ENCODE measurements at regions not wholly inside any gene's neighbourhood (a gene's known extent, or its start where the extent isn't known, plus 50 kb on each side); places are given as distances from the start of the nearest gene placed in this dataset.

DNA sequence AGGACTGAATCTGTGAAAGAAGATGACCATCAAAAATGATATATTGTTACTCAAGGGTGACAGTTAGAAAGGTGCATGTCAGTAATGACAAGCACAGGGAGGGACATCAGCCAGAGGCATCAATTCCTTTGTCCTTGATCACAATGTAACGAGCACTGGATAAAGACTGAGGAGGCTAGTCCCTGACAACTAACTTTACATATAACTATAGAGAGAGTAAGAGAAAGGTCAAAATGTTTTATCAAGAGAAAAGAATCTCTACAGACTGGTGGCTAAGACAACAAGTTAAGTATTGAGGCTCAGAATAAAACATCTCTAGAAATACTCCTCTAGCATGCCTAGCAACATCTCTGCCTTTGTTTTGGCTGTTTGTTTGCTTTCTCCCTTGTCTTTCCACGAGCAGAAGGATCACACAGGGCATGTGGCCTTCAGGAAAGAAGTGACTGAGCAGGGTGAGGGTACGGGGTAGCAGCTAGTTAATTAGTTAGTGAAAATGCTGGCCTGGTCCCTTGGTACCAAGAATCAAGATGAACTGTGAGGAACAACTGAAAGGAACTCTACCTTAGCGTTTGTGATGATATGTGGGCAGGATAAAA lies 724.1 kb upstream of the MEF2C start:
- DNase-seq = no peak

- DNase-seq = no peak
Observed at GRCh38 chr5:89604342-89604741, 721.4 kb upstream of the MEF2C start.

GRCh38 chr5:89601880-89602279 lies 718.9 kb upstream of the MEF2C start:
- DNase-seq = no peak

- DNase-seq = no peak
Observed at GRCh38 chr5:89597878-89598277, 714.9 kb upstream of the MEF2C start.

DNA sequence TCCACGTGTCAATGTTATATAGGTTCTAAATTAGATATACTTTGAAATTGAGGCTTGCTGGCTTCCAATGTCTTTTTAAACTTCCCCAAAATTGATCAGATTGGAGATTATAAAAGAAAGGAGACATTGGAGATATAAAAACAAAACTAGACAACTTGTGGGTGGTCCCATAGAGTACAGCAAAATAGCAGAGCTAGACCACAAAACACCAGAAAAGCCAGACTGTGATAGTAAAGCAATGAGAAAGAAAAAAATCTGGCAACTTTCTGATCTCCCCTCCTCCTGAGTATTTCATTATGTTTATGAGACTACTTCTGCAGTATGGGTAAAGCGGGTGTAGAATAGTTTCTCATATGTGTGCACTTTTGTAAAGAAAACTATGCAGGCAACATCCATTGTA lies 713.8 kb upstream of the MEF2C start:
- DNase-seq = no peak

- DNase-seq = no peak
Observed at GRCh38 chr5:89595056-89595455, 712.1 kb upstream of the MEF2C start.

DNA sequence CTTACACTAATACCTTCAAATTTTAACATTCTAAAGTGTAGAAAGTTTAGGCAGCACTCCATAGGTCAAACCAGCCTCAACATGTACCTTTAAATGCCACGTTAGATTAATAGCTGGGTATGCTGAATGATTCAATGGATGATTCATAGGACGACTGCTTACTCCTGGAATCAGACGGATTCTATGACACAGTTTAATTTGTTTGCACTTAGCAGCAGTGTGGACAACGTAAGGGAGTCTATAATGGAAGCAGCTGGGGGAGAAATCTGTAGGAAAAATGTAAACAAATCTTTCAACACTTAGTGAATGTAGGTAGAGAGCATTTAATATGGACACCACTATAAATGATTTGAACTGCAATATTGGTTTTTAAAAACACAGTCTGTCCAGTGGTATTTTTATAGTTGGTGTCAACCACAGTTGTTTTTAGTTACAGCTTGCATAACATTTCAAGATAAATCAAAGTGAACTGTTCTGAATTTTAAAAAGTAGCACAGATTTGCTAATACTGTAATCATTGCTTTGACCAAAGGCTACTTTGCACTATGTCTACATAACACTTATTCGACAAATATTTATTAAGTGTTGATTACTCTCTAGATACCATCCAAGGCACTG lies 701.5 kb upstream of the MEF2C start:
- no peak for DNase-seq

DNA sequence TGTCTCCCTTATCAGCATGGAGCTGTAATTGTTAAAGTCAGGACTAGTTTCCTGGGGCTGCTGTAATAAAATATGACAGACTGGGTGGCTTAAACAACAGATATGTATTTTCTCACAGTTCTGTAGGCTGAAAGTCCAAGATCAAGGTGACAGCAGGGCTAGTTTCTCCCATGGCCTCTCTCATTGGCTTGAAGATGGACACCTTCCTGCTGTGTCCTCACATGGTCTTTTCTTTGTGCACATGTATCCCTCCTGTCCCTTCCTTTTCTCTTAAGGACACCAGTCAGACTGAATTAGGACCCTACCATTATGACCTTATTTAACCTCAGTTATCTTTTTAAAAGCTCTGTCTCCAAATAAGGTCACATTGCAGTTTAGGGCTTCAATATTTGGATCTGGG lies 700.5 kb upstream of the MEF2C start:
- DNase-seq = no peak

DNA sequence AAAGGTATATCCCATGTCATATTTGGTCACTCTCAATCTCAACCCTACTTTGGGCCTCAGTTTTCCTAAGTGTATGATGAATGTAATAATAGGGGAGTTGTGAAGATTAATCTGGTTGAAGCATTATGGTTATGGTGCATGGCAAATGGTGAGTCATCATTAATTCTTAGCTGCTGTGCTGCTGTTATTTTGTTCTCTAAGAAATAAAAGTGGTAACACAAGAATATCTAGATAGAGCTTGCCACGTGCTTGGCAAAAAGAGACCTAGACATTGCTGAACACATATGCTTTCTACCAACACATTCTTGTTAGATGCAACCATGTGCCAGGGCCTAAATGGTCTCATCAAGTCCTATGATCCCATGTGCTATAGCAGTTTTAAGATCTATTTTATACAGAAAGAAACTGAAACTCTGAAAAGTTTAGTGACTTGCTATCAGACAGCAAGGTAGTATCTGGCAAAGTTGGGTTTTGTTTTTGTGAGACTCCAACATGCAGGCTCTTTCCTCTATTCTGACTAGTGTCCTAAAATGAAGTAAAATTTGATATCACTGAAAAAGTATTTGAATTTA lies 699.9 kb upstream of the MEF2C start:
- DNase-seq = no peak

DNA sequence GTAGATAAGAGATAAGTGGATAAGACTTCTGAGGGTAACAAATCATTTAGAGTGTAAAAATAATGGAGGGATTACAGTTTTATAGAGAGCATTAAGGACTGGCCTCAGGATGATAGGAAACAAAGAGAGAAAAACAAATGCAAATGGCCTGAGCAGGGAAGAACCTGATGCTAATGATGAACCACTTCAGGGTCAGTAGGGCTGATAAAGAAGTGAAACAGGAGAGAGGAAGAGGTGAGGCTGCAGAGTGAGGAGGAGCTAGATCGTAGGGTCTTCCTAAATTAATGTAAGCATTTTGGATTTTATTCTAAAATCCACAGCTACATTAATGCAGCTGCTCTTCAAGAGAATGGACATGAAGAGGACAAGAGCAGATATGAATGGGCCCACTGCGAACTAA lies 698.0 kb upstream of the MEF2C start:
- no peak for DNase-seq

DNA sequence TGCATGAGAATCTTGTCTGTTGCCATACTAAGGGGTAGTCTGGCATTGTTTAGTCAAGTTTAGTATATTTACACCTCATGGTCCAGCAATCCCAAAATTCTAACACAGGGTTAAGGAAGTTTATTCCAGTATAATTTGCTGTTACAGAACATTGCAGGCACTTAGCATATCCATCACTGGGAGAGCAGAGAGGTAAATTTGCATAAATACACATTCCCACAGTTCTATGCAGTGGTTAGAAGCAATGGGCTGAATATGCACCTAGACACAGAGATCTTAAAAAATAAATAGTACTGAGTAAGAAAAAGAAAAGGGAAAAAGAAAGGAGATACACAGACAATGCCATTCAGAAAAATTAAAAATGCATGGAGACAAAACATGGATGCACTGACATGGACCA lies 692.3 kb upstream of the MEF2C start:
- DNase-seq = no peak

DNA sequence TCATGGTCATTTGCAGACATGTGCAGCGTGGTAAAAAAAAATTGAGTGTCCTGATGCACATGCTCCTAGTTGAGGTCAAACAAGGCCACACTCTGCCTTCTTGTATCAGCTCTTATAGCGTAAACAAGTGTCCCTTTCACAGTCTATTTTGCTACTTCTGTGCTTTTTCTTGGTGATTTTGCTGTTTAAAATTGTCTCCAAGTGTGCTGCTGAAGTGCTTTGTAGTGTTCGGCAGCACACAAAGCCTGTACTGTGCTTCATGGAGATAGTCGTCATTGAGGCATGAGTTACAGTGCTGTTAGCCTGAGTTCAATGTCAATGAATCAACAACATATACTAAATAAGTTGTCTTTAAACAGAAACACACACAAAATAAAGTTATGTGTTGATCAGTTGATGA lies 690.4 kb upstream of the MEF2C start:
- no peak for DNase-seq

- DNase-seq = no peak
Observed at GRCh38 chr5:89572696-89573095, 689.7 kb upstream of the MEF2C start.

DNA sequence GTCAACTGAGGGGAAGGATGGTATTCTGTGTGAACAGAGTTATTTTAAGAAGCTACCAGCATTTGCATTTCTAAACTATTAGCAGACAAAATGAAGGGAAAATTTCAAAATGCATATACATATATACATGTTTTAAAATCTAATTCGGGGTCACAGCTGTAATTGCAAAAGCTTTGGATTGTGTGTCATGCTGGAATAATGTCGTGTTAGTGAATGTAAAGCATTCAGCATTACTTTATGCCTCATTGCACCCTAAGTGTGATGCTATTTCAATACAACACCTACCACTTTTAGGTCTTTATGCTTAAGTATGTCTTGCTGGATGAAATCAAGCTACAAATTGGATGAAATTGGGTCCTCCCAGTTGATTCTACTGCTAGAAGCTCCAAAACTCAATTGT lies 687.6 kb upstream of the MEF2C start:
- no peak for DNase-seq

DNA sequence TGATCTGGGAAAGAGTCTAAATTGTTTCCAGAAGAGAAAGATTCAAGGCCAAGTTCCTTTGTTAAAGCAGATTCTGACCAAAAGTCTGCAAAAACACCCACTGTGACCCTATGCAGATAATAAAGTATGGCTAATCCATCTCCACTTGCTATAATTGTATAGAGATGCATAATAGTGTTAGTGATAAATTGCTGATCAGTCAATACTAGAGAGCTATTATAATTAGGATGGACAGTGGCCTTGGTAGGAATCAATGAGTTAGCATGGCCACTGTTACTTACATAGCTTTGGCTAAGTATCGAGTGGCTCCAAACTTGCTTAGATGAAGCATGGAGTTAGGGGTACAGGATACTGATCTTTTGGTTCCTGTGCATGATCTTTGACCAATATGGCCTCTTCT lies 683.4 kb upstream of the MEF2C start:
- DNase-seq = no peak

DNA sequence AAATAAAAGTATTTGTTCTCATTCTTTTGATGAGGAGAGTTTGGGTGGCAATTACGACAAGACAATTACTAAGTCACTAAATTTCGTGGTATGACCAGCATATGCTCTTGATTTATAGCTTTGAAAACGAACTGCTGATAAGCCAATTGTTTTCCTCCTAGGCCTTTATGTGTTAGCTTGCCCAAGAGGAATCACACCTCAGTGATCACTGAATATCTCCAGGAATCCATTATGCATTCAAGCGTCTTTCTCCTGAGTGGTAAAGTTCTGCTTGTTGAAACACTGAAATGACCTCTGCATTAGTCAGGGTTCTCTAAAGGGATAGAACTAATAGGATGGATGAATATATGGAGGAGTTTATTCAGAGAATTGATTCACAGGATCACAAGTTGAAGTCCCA lies 677.7 kb upstream of the MEF2C start:
- DNase-seq = no peak

GRCh38 chr5:89556215-89556913 lies 673.4 kb upstream of the MEF2C start:
- DNase-seq = no peak

DNA sequence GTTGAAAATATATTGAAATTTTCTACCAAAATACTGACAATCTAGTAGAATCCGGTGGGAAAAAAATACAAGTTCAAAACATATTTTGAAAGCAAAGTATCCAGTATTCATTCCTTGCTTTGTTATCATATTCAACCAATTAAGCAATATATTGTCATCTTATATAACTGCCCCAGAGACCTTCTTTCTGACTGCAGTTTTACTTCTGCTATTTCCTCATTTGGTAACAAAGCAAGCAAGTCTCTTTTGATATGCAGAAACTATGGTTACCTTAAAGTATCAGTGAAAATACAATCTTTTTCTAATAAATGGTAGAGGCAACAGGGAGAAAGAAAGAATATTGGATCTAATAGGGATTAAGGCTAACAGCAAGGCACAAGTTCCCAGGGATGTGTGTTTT lies 663.7 kb upstream of the MEF2C start:
- DNase-seq = no peak

DNA sequence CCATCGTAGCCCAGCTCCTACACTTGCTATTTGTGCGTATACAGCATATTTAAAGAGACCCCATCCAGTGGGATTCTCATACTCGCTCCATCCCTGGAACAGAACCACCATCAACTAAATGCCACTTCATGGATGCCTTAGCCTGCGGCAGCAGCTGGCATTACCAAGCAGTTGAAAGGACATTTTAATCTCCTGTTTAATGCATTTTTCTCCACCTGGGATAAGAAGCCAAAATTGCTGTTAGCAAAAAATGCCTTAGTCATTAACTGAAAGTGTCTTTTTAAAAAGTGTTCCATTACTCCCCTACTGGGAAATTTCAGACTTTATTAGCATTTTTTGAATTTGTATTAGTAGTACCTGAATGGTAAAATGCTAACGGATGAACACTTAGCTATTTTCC lies 662.6 kb upstream of the MEF2C start:
- peak; percentile 17 for DNase-seq

- DNase-seq = no peak
Observed at GRCh38 chr5:89545076-89545475, 662.1 kb upstream of the MEF2C start.

- DNase-seq = no peak
Observed at GRCh38 chr5:89542736-89543135, 659.8 kb upstream of the MEF2C start.

GRCh38 chr5:89537800-89538199 lies 654.8 kb upstream of the MEF2C start:
- no peak for DNase-seq

DNA sequence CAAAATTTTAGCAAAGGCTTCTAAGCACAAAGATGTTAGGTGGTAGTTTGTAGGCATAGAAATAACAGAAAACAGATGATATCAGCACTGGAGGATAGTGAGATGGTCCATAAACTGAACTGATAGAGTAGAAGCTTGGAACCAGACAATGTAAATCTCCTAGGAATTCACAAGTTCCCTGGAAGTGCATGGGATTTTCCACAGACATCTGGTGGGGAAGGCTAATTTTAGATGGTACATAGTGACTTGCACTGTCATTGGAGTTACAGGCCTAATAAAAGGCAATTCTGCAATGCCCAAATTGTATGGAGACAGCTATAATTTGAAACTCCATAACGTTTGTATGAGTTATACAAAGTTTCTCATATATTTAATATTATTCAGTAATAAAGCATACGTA lies 653.0 kb upstream of the MEF2C start:
- no peak for DNase-seq

- no peak for DNase-seq
Observed at GRCh38 chr5:89535411-89535810, 652.4 kb upstream of the MEF2C start.
